Left lobe of liver (tissue), 2 donors: ENCODE measurements at regions not wholly inside any gene's neighbourhood (a gene's known extent, or its start where the extent isn't known, plus 50 kb on each side); places are given as distances from the start of the nearest gene placed in this dataset.

Source experiments
- ATAC-seq: fragments of 200-7000 bp; cut with Tn5 transposase; one replicate; pipeline ENCODE4 v1.9.1; 2020; ENCODE audit warnings: mild to moderate bottlenecking, moderate library complexity
- DNase-seq: peaks from one replicate; pipeline ENCODE4 v3.0.0-alpha.2; 2020; ENCODE audit warnings: low spot score
- donor health status: DM: no; HTN: no; CAD: no; lungs with moderate emphysema.
- donor health status: DM: no; HTN: yes; CAD: no.

GRCh38 chr13:99436686-99437416, 64.4 kb upstream of the TM9SF2 start:
- ATAC-seq (peak; percentile 96), DNase-seq (peak; percentile 85)

- no peak for ATAC-seq
- DNase-seq = no peak
These were observed 62.2 kb upstream of the TM9SF2 start for GRCh38 chr13:99439048-99439447.

- no peak for ATAC-seq
- no peak for DNase-seq
These were observed 61.2 kb upstream of the TM9SF2 start for GRCh38 chr13:99439850-99440604.

GRCh38 chr13:99442273-99442895, 58.9 kb upstream of the TM9SF2 start:
- peak; percentile 97 for ATAC-seq
- no peak for DNase-seq

GRCh38 chr13:99446242-99446641, 55.0 kb upstream of the TM9SF2 start:
- no peak for ATAC-seq
- no peak for DNase-seq

GRCh38 chr13:99448546-99448945, 52.7 kb upstream of the TM9SF2 start:
- DNase-seq = no peak
- ATAC-seq = no peak

GRCh38 chr13:99450416-99450815, 50.9 kb upstream of the TM9SF2 start:
- no peak for DNase-seq
- no peak for ATAC-seq
